ENCODE measurements at regions not wholly inside any gene's neighbourhood (a gene's known extent, or its start where the extent isn't known, plus 50 kb on each side); places are given as distances from the start of the nearest gene placed in this dataset.
A peak's percentile ranks its signal among the peaks of the same experiment; 100 is the strongest.
"Not testable (repeated sequence)": the region's sequence is repeated elsewhere in the genome, so short reads cannot be mapped to it uniquely, and the experiment has no call there.

GRCh38 chr13:52298079-52298661 lies 107.8 kb downstream of the THSD1 start:
- H3K36me3 ChIP-seq (ENCODE audit: control insufficient read depth in 2 of 3, insufficient read depth in 3 of 3, low read length in 3 of 3); H3K36me3 Mint-ChIP-seq; H3K27ac Mint-ChIP-seq; H3K4me3 Mint-ChIP-seq; H3K4me1 ChIP-seq (ENCODE audit: control insufficient read depth in 2 of 2, insufficient read depth in 2 of 2, low read length in 2 of 2); H3K27ac ChIP-seq (ENCODE audit: low read depth, low read length); H3K4me1 Mint-ChIP-seq; H3K9me3 ChIP-seq (ENCODE audit: control insufficient read depth in 2 of 3, low read length in 3 of 3); CTCF ChIA-PET; H3K4me3 ChIP-seq (ENCODE audit: low read length); POLR2A ChIA-PET; ATAC-seq; DNase-seq; H3K27me3 ChIP-seq (ENCODE audit: control insufficient read depth in 2 of 2, insufficient read depth in 2 of 2, low read length in 2 of 2); H3K27me3 Mint-ChIP-seq; intact Hi-C loops (cut with micrococcal nuclease): not testable (repeated sequence)
- H3K9me3 Mint-ChIP-seq = peaks cover 0 to 22% (median 6%) of the 10 kb centered on the region in 11 donors

- CTCF ChIA-PET = not testable (repeated sequence)
Measured at GRCh38 chr13:52288891-52289290, 117.1 kb downstream of the THSD1 start.

DNA sequence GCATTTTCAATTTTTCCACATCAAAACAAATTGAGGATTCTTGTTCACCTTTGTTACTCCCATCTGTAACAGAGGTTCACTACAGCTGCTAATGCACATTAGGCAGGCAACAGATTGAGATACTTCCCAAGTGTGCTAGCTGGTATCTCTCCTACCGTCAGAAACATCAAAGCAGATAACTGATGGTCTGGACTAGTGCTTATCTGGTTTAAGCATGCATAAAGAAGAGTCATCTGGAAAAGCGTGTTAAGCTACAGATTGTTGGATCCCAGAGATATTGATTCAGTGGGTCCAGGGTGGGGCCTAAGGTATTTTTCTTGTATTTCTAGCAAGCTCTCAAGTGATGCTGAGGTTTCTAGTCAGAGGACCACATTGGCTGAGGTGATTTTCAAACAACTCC lies 122.0 kb upstream of the NEK3 start:
- H3K4me3 Mint-ChIP-seq; H3K36me3 ChIP-seq (ENCODE audit: control insufficient read depth in 2 of 3, insufficient read depth in 3 of 3, low read length in 3 of 3); intact Hi-C loops (cut with micrococcal nuclease); H3K36me3 Mint-ChIP-seq; CTCF ChIA-PET; H3K4me1 ChIP-seq (ENCODE audit: control insufficient read depth in 2 of 2, insufficient read depth in 2 of 2, low read length in 2 of 2); POLR2A ChIA-PET; DNase-seq; H3K27me3 ChIP-seq (ENCODE audit: control insufficient read depth in 2 of 2, insufficient read depth in 2 of 2, low read length in 2 of 2); H3K27ac Mint-ChIP-seq; ATAC-seq; H3K4me3 ChIP-seq (ENCODE audit: low read length); H3K9me3 ChIP-seq (ENCODE audit: control insufficient read depth in 2 of 3, low read length in 3 of 3); H3K4me1 Mint-ChIP-seq; H3K27ac ChIP-seq (ENCODE audit: low read depth, low read length): not testable (repeated sequence)
- Mint-ChIP-seq H3K27me3 (peaks cover 0 to 18% (median 5%) of the 10 kb centered on the region in 5 donors), H3K9me3 (peaks cover 0 to 24% (median 8%) of the 10 kb centered on the region in 11 donors)

More at GRCh38 chr13:52288891-52289290, 117.1 kb downstream of the THSD1 start:
- H3K4me1 Mint-ChIP-seq; intact Hi-C loops (cut with micrococcal nuclease); H3K4me1 ChIP-seq (ENCODE audit: control insufficient read depth in 2 of 2, insufficient read depth in 2 of 2, low read length in 2 of 2); H3K4me3 Mint-ChIP-seq; H3K27ac Mint-ChIP-seq; H3K36me3 ChIP-seq (ENCODE audit: control insufficient read depth in 2 of 3, insufficient read depth in 3 of 3, low read length in 3 of 3); DNase-seq; H3K9me3 ChIP-seq (ENCODE audit: control insufficient read depth in 2 of 3, low read length in 3 of 3); H3K4me3 ChIP-seq (ENCODE audit: low read length); H3K36me3 Mint-ChIP-seq; H3K27me3 ChIP-seq (ENCODE audit: control insufficient read depth in 2 of 2, insufficient read depth in 2 of 2, low read length in 2 of 2); POLR2A ChIA-PET; H3K27ac ChIP-seq (ENCODE audit: low read depth, low read length); ATAC-seq: not testable (repeated sequence)
- Mint-ChIP-seq H3K9me3 (peaks cover 0 to 26% (median 7%) of the 10 kb centered on the region in 11 donors), H3K27me3 (peaks cover 3 to 24% (median 19%) of the 10 kb centered on the region in 5 donors)

DNA sequence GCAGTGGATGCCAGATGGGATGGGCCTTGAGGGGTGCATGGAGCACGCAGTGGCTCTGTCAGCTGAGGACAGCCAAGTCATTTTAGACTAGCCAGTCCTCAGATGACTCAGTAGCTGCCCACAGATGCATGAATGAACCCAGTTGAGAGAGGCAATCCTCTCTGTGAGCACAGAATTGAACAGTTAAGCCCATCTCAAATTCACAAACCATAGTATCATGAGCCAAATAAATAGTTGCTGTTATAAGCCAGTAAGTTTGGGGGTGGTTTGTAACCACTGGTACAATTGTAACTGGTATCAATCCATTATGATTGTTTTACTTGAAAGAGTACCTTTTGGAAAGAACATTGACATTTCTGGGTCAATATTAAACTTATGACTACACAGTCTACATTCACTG lies 120.0 kb upstream of the NEK3 start:
- H3K27ac ChIP-seq (ENCODE audit: low read depth, low read length); H3K4me1 Mint-ChIP-seq; H3K27ac Mint-ChIP-seq; H3K36me3 ChIP-seq (ENCODE audit: control insufficient read depth in 2 of 3, insufficient read depth in 3 of 3, low read length in 3 of 3); H3K4me3 ChIP-seq (ENCODE audit: low read length); POLR2A ChIA-PET; H3K27me3 Mint-ChIP-seq; H3K36me3 Mint-ChIP-seq; H3K4me1 ChIP-seq (ENCODE audit: control insufficient read depth in 2 of 2, insufficient read depth in 2 of 2, low read length in 2 of 2); CTCF ChIA-PET; DNase-seq; H3K27me3 ChIP-seq (ENCODE audit: control insufficient read depth in 2 of 2, insufficient read depth in 2 of 2, low read length in 2 of 2); H3K4me3 Mint-ChIP-seq; ATAC-seq; intact Hi-C loops (cut with micrococcal nuclease); H3K9me3 ChIP-seq (ENCODE audit: control insufficient read depth in 2 of 3, low read length in 3 of 3): not testable (repeated sequence)
- peaks cover 0 to 14% (median 5%) of the 10 kb centered on the region in 11 donors for H3K9me3 Mint-ChIP-seq

DNA sequence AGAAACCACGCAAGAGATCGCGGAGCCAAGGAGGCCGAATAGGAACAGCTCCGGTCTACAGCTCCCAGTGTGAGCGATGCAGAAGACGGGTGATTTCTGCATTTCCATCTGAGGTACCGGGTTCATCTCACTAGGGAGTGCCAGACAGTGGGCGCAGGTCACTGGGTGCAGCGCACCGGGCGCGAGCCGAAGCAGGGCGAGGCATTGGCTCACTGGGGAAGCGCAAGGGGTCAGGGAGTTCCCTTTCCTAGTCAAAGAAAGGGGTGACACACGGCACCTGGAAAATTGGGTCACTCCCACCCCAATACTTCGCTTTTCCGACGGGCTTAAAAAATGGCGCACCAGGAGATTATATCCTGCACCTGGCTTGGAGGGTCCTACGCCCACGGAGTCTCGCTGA lies 94.9 kb upstream of the NEK3 start:
- H3K27me3 Mint-ChIP-seq; H3K36me3 Mint-ChIP-seq; H3K4me1 ChIP-seq (ENCODE audit: control insufficient read depth in 2 of 2, insufficient read depth in 2 of 2, low read length in 2 of 2); CTCF ChIA-PET; POLR2A ChIA-PET; DNase-seq; H3K4me3 Mint-ChIP-seq; H3K4me3 ChIP-seq (ENCODE audit: low read length); H3K36me3 ChIP-seq (ENCODE audit: control insufficient read depth in 2 of 3, insufficient read depth in 3 of 3, low read length in 3 of 3); ATAC-seq; H3K9me3 ChIP-seq (ENCODE audit: control insufficient read depth in 2 of 3, low read length in 3 of 3); H3K9me3 Mint-ChIP-seq; H3K27ac ChIP-seq (ENCODE audit: low read depth, low read length); H3K27ac Mint-ChIP-seq; H3K4me1 Mint-ChIP-seq; H3K27me3 ChIP-seq (ENCODE audit: control insufficient read depth in 2 of 2, insufficient read depth in 2 of 2, low read length in 2 of 2); intact Hi-C loops (cut with micrococcal nuclease): not testable (repeated sequence)

DNA sequence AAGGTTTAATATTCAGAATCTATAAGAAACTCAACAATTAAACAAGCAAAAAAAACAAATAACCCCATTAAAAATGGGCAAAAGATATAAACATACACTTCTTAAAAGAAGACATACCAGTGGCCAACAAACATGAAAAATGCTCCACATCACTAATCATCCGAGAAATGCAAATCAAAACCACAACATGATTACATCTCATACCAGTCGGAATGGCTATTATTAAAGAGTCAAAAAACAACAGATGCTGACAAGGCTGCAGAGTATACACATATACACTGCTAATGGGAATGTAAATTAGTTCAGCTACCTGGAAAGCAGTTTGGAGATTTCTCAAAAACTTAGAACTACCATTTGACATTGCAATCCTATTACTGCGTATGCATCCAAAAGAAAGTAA lies 81.4 kb upstream of the NEK3 start:
- CTCF ChIA-PET = not testable (repeated sequence)

GRCh38 chr13:52235900-52236595 lies 76.7 kb upstream of the NEK3 start:
- H3K9me3 Mint-ChIP-seq; CTCF ChIA-PET; H3K27ac ChIP-seq (ENCODE audit: low read depth, low read length); H3K36me3 Mint-ChIP-seq; H3K27me3 ChIP-seq (ENCODE audit: control insufficient read depth in 2 of 2, insufficient read depth in 2 of 2, low read length in 2 of 2); H3K27ac Mint-ChIP-seq; H3K4me3 Mint-ChIP-seq; H3K36me3 ChIP-seq (ENCODE audit: control insufficient read depth in 2 of 3, insufficient read depth in 3 of 3, low read length in 3 of 3); POLR2A ChIA-PET; H3K27me3 Mint-ChIP-seq; H3K4me3 ChIP-seq (ENCODE audit: low read length); H3K9me3 ChIP-seq (ENCODE audit: control insufficient read depth in 2 of 3, low read length in 3 of 3); H3K4me1 Mint-ChIP-seq; H3K4me1 ChIP-seq (ENCODE audit: control insufficient read depth in 2 of 2, insufficient read depth in 2 of 2, low read length in 2 of 2): not testable (repeated sequence)
- peak in 8 of 9 donors; percentile 22 to 62 (median 51) for DNase-seq
- intact Hi-C loops (cut with micrococcal nuclease) = loop anchor here (2.0 to 5.0 kb wide), 2 partner anchors 41 to 234 kb away; no protein-coding TSS in a partner anchor
- ATAC-seq = peak; percentile 87

More for the DNA sequence above, 81.4 kb upstream of the NEK3 start:
- H3K27me3 Mint-ChIP-seq; H3K4me3 Mint-ChIP-seq; ATAC-seq; POLR2A ChIA-PET; H3K4me3 ChIP-seq (ENCODE audit: low read length); H3K9me3 Mint-ChIP-seq; H3K36me3 ChIP-seq (ENCODE audit: control insufficient read depth in 2 of 3, insufficient read depth in 3 of 3, low read length in 3 of 3); DNase-seq; H3K4me1 ChIP-seq (ENCODE audit: control insufficient read depth in 2 of 2, insufficient read depth in 2 of 2, low read length in 2 of 2); H3K9me3 ChIP-seq (ENCODE audit: control insufficient read depth in 2 of 3, low read length in 3 of 3); intact Hi-C loops (cut with micrococcal nuclease); H3K27ac Mint-ChIP-seq; H3K27me3 ChIP-seq (ENCODE audit: control insufficient read depth in 2 of 2, insufficient read depth in 2 of 2, low read length in 2 of 2); H3K27ac ChIP-seq (ENCODE audit: low read depth, low read length); H3K36me3 Mint-ChIP-seq; H3K4me1 Mint-ChIP-seq: not testable (repeated sequence)
